ENCODE measurements at regions not wholly inside any gene's neighbourhood (a gene's known extent, or its start where the extent isn't known, plus 50 kb on each side); places are given as distances from the start of the nearest gene placed in this dataset.

DNA sequence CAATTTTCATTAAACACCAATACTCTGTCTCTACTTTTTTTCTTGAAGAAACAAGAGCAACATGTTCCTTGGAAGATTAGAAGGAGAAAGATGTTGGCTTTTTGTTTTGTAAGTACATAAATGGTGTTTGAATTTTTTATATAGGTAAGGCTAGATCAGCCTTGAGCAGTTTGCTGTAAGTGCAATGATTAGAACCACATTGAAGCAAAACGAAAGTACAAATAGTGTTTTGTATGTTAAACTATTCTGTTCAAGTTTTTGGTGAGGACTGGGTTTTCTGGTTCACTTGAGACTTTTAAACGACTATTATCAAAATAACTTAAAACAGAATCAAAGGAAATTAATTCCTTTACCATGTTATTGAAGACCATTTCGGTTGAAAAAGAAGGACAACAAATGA lies 162.9 kb upstream of the NRP1 start:
- no peak for TF ChIP-seq CTCF (conservative IDR thresholded peaks at IDR 0.05; ENCODE audit: low read length)
- no peak overlapping the region for H3K4me3 ChIP-seq (ENCODE audit: low read length)
- peak; percentile 20 for DNase-seq (ENCODE audit: low read depth)

- H3K4me3 ChIP-seq (ENCODE audit: low read length) = no peak overlapping the region
- no peak for TF ChIP-seq CTCF (conservative IDR thresholded peaks at IDR 0.05; ENCODE audit: low read length)
- DNase-seq (ENCODE audit: low read depth) = no peak
Measured at GRCh38 chr10:33496096-33496495, 161.6 kb upstream of the NRP1 start.

- no peak overlapping the region for H3K4me3 ChIP-seq (ENCODE audit: low read length)
- no peak for TF ChIP-seq CTCF (conservative IDR thresholded peaks at IDR 0.05; ENCODE audit: low read length)
- peak; percentile 42 for DNase-seq (ENCODE audit: low read depth)
Measured at GRCh38 chr10:33494694-33495265, 160.3 kb upstream of the NRP1 start.

DNA sequence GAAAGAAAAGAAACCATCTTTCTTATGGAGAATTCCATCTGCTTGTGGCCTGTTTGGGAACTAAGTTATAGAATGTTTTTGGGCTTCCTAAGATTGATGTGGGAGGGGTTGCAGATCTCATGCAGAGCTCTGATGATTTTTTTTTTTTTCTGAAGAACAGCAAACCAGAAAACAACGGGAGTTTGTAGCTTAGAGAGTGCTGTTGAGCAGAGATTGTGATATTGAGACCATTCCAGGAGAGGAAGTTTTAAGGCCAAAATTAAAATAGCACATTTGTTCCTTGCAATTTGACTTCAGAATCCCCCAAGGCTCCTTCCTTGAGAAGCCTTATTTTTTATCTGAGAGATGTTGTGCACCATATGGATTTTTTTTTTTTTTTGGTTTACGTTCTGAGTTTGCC lies 159.5 kb upstream of the NRP1 start:
- no peak for DNase-seq (ENCODE audit: low read depth)
- H3K4me3 ChIP-seq (ENCODE audit: low read length) = no peak overlapping the region
- TF ChIP-seq CTCF (conservative IDR thresholded peaks at IDR 0.05; ENCODE audit: low read length) = no peak

GRCh38 chr10:33493497-33493896 lies 159.0 kb upstream of the NRP1 start:
- no peak for DNase-seq (ENCODE audit: low read depth)
- TF ChIP-seq CTCF (conservative IDR thresholded peaks at IDR 0.05; ENCODE audit: low read length) = no peak
- no peak overlapping the region for H3K4me3 ChIP-seq (ENCODE audit: low read length)

DNA sequence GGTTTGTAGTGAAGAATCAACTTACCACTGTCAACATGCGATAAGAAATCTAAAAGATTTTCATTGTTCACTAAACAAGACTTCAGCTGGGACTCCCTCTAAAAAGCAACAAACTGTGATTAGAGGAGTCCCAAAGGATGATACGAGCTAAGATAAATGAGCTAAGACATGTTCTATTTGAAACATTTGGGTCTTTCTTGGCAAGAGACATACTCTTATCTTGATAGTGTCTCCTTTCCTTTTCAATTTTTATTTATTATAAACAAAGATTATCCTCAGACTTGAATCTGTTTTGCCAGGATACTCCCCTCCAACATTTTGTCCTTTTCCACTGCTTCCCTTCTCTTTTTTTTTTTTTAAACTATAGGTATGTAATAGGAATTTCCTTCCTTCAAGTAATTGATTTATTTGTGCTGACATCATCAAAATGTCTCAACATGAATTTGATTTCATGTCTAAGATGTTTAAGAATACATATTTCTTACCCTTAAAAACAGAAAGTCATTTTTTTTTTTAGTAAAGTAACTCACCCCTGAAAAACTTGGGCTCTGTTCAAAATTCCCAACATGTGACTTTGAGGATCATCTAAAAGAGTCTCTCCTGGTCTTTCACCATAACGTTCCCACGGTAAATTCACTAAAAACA lies 158.4 kb upstream of the NRP1 start:
- no peak overlapping the region for H3K4me3 ChIP-seq (ENCODE audit: low read length)
- TF ChIP-seq CTCF (conservative IDR thresholded peaks at IDR 0.05; ENCODE audit: low read length) = no peak
- DNase-seq (ENCODE audit: low read depth) = peak; percentile 11

DNA sequence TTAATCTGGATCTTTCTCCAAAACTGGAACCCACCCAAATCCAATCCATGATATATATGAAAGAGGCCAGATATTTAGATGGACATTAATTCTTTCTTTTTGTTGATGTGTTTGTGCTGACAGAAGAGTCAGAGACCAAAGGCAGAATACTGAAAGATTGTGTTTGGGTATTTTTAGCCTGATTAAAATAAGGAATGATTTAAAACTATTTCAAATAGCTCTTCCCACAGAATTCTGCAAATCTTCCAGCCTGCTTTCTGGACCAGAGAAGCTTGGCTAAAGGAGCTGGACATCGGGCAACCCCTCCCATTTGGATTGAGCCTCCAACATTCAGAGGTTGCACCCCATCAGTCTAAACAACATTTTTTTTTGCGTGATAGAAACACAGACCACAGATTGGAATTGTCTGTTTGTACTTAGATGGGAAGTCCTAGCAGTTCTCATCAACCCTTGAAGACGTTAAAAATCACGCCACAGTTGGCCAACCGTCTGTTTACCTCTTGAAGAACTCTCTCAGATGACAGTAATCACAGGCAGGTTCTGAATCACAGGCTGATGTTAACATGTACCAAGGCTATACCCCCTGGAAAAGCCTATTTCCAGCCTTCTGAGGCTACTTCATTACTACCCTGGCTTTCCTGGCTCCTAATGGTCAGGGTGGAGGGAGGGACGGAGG lies 155.2 kb upstream of the NRP1 start:
- DNase-seq (ENCODE audit: low read depth) = peak; percentile 65
- no peak for TF ChIP-seq CTCF (conservative IDR thresholded peaks at IDR 0.05; ENCODE audit: low read length)
- no peak overlapping the region for H3K4me3 ChIP-seq (ENCODE audit: low read length)
